Mesendoderm (in vitro differentiated cells): ENCODE measurements at regions not wholly inside any gene's neighbourhood (a gene's known extent, or its start where the extent isn't known, plus 50 kb on each side); places are given as distances from the start of the nearest gene placed in this dataset.

Source experiments
- DNase-seq: peaks from one replicate; pipeline ENCODE4 v3.0.0; 2013
- H2AK5ac ChIP-seq: 2 replicates; pipeline ENCODE4 v1.6.1; 2013; ENCODE audit warnings: low read length, inconsistent platforms
- H2BK120ac ChIP-seq: 2 replicates; pipeline ENCODE4 v1.6.1; 2013; ENCODE audit warnings: low read depth, mild to moderate bottlenecking, low read length, moderate library complexity, mixed read lengths
- H2BK15ac ChIP-seq: replicated peaks from 2 replicates; pipeline ENCODE4 v1.6.1; 2013; ENCODE audit warnings: low read depth, mild to moderate bottlenecking, moderate library complexity
- H2BK5ac ChIP-seq: 2 replicates; pipeline ENCODE4 v1.6.1; 2013; ENCODE audit warnings: low read length, inconsistent platforms
- H3K18ac ChIP-seq: 2 replicates; pipeline ENCODE4 v1.6.1; 2013; ENCODE audit warnings: mild to moderate bottlenecking, low read length, mixed read lengths
- H3K23ac ChIP-seq: one replicate; pipeline ENCODE4 v1.6.1; 2013; ENCODE audit warnings: low read length
- H3K27ac ChIP-seq: 2 replicates; pipeline ENCODE4 v1.5.1; 2013; ENCODE audit warnings: low read depth, mild to moderate bottlenecking, inconsistent platforms, low read length, moderate library complexity
- H3K27me3 ChIP-seq: 2 replicates; pipeline ENCODE4 v1.6.1; 2013; ENCODE audit warnings: low read length, control low read depth, mild to moderate bottlenecking, inconsistent platforms; ENCODE audit not compliant: insufficient read depth, poor library complexity
- H3K36me3 ChIP-seq: 2 replicates; pipeline ENCODE4 v1.6.1; 2013; ENCODE audit warnings: low read length, inconsistent platforms; ENCODE audit not compliant: control insufficient read depth, insufficient read depth
- H3K4ac ChIP-seq: one replicate; pipeline ENCODE4 v1.6.1; 2013; ENCODE audit warnings: low read depth, mild to moderate bottlenecking, low read length, moderate library complexity
- H3K4me1 ChIP-seq: 2 replicates; pipeline ENCODE4 v1.6.1; 2013; ENCODE audit warnings: low read depth, low read length, inconsistent platforms; ENCODE audit not compliant: control insufficient read depth
- H3K4me2 ChIP-seq: 2 replicates; pipeline ENCODE4 v1.6.1; 2013; ENCODE audit warnings: low read length
- H3K4me3 ChIP-seq: 2 replicates; pipeline ENCODE4 v1.5.1; 2013; ENCODE audit warnings: mild to moderate bottlenecking, low read length
- H3K56ac ChIP-seq: one replicate; pipeline ENCODE4 v1.6.1; 2013; ENCODE audit warnings: low read length
- H3K79me1 ChIP-seq: 2 replicates; pipeline ENCODE4 v1.6.1; 2013; ENCODE audit warnings: low read length, inconsistent platforms
- H3K79me2 ChIP-seq: 2 replicates; pipeline ENCODE4 v1.6.1; 2013; ENCODE audit warnings: mild to moderate bottlenecking, low read length; ENCODE audit not compliant: control insufficient read depth, insufficient read depth
- H3K9ac ChIP-seq: 2 replicates; pipeline ENCODE4 v1.6.1; 2013; ENCODE audit warnings: low read length, inconsistent platforms
- H4K5ac ChIP-seq: one replicate; pipeline ENCODE4 v1.6.1; 2013; ENCODE audit warnings: low read length
- H4K8ac ChIP-seq: one replicate; pipeline ENCODE4 v1.6.1; 2013; ENCODE audit warnings: low read depth, mild to moderate bottlenecking, control low read depth, low read length, moderate library complexity
- WGBS: extraction: QIAGEN DNeasy Blood & Tissue Kit; methylation state at CpG from one replicate; pipeline ENCODE4 v1.1.7; 2013; ENCODE audit warnings: low lambda C conversion rate, missing lambda C conversion rate; ENCODE audit not compliant: insufficient coverage; ENCODE audit errors: extremely low coverage; 5-methylcytosine and 5-hydroxymethylcytosine counted together

GRCh38 chr2:239765076-239765845 is 259.9 kb downstream of the NDUFA10 start:
- Histone ChIP-seq H3K4me3 (no peak overlapping the region), H2AK5ac (no peak overlapping the region), H3K23ac (no peak overlapping the region), H3K79me2 (no peaks in the 10 kb centered on the region), H3K4me2 (no peak overlapping the region), H3K27ac (no peak overlapping the region), H3K9ac (no peak overlapping the region), H2BK5ac (no peak overlapping the region), H4K5ac (no peak overlapping the region), H3K27me3 (no peaks in the 10 kb centered on the region), H3K4ac (no peak overlapping the region), H3K36me3 (no peaks in the 10 kb centered on the region), H2BK15ac (no peak overlapping the region), H3K79me1 (no peaks in the 10 kb centered on the region), H4K8ac (no peak overlapping the region), H3K56ac (no peak overlapping the region), H3K4me1 (no peaks in the 10 kb centered on the region), H3K18ac (no peak overlapping the region), H2BK120ac (no peak overlapping the region)
- no CpG with 5 or more reads among the region's 17 CpGs for WGBS
- DNase-seq, result no peak

- Histone ChIP-seq H2BK15ac (no peak overlapping the region), H3K27ac (no peak overlapping the region)
Measured at GRCh38 chr2:239763433-239764097, 261.6 kb downstream of the NDUFA10 start.

GRCh38 chr2:239762655-239763269 is 262.4 kb downstream of the NDUFA10 start:
- Histone ChIP-seq H3K4me3 (no peak overlapping the region), H2AK5ac (no peak overlapping the region), H4K8ac (no peak overlapping the region), H3K4me1 (no peaks in the 10 kb centered on the region), H3K79me1 (no peaks in the 10 kb centered on the region), H4K5ac (no peak overlapping the region), H3K27ac (no peak overlapping the region), H2BK120ac (no peak overlapping the region), H3K36me3 (no peaks in the 10 kb centered on the region), H2BK5ac (no peak overlapping the region), H3K18ac (no peak overlapping the region), H3K56ac (no peak overlapping the region), H3K9ac (no peak overlapping the region), H3K79me2 (no peaks in the 10 kb centered on the region), H3K4me2 (no peak overlapping the region), H2BK15ac (no peak overlapping the region), H3K4ac (no peak overlapping the region), H3K23ac (no peak overlapping the region), H3K27me3 (no peaks in the 10 kb centered on the region)
- no peak for DNase-seq
- no CpG with 5 or more reads among the region's 14 CpGs for WGBS

More at GRCh38 chr2:239763433-239764097, 261.6 kb downstream of the NDUFA10 start:
- H3K79me1 ChIP-seq, result no peaks in the 10 kb centered on the region
- no CpG with 5 or more reads among the region's 13 CpGs for WGBS
- H2BK120ac ChIP-seq, result no peak overlapping the region
- H3K4me2 ChIP-seq, result no peak overlapping the region
- no peak overlapping the region for H3K9ac ChIP-seq
- H3K18ac ChIP-seq, result no peak overlapping the region
- no peak overlapping the region for H3K56ac ChIP-seq
- H2BK5ac ChIP-seq, result no peak overlapping the region
- H3K36me3 ChIP-seq, result no peaks in the 10 kb centered on the region
- peak; percentile 28 for DNase-seq
- no peak overlapping the region for H3K4ac ChIP-seq
- H2AK5ac ChIP-seq, result no peak overlapping the region
- H3K27me3 ChIP-seq, result no peaks in the 10 kb centered on the region
- H4K5ac ChIP-seq, result no peak overlapping the region
- H3K4me3 ChIP-seq, result no peak overlapping the region
- H3K23ac ChIP-seq, result no peak overlapping the region
- H3K4me1 ChIP-seq, result no peaks in the 10 kb centered on the region
- H4K8ac ChIP-seq, result no peak overlapping the region
- no peaks in the 10 kb centered on the region for H3K79me2 ChIP-seq

- no peaks in the 10 kb centered on the region for H3K79me2 ChIP-seq
- H3K4ac ChIP-seq, result no peak overlapping the region
- no peak overlapping the region for H2BK120ac ChIP-seq
- H3K18ac ChIP-seq, result no peak overlapping the region
- H3K27ac ChIP-seq, result no peak overlapping the region
- H4K8ac ChIP-seq, result no peak overlapping the region
- H3K4me2 ChIP-seq, result no peak overlapping the region
- no peak overlapping the region for H2BK15ac ChIP-seq
- no peak overlapping the region for H3K56ac ChIP-seq
- no peak overlapping the region for H2BK5ac ChIP-seq
- WGBS, result no CpG with 5 or more reads among the region's 2 CpGs
- no peak overlapping the region for H4K5ac ChIP-seq
- no peaks in the 10 kb centered on the region for H3K36me3 ChIP-seq
- no peak overlapping the region for H3K9ac ChIP-seq
- no peaks in the 10 kb centered on the region for H3K27me3 ChIP-seq
- no peaks in the 10 kb centered on the region for H3K79me1 ChIP-seq
- no peak overlapping the region for H2AK5ac ChIP-seq
- no peak overlapping the region for H3K4me3 ChIP-seq
- no peaks in the 10 kb centered on the region for H3K4me1 ChIP-seq
- DNase-seq, result no peak
- H3K23ac ChIP-seq, result no peak overlapping the region
Measured at GRCh38 chr2:239762106-239762505, 263.0 kb downstream of the NDUFA10 start.

GRCh38 chr2:239760596-239760995 is 264.5 kb downstream of the NDUFA10 start:
- H3K79me1 ChIP-seq, result no peaks in the 10 kb centered on the region
- H3K4me2 ChIP-seq, result no peak overlapping the region
- H3K4ac ChIP-seq, result no peak overlapping the region
- no peak overlapping the region for H2BK15ac ChIP-seq
- H3K9ac ChIP-seq, result no peak overlapping the region
- no peak overlapping the region for H3K18ac ChIP-seq
- no peaks in the 10 kb centered on the region for H3K79me2 ChIP-seq
- no peaks in the 10 kb centered on the region for H3K27me3 ChIP-seq
- H2AK5ac ChIP-seq, result no peak overlapping the region
- H3K23ac ChIP-seq, result no peak overlapping the region
- no peak overlapping the region for H2BK120ac ChIP-seq
- no peaks in the 10 kb centered on the region for H3K36me3 ChIP-seq
- no peak for DNase-seq
- no CpG with 5 or more reads among the region's 6 CpGs for WGBS
- H2BK5ac ChIP-seq, result no peak overlapping the region
- no peak overlapping the region for H4K5ac ChIP-seq
- H4K8ac ChIP-seq, result no peak overlapping the region
- no peak overlapping the region for H3K4me3 ChIP-seq
- H3K27ac ChIP-seq, result no peak overlapping the region
- no peaks in the 10 kb centered on the region for H3K4me1 ChIP-seq
- no peak overlapping the region for H3K56ac ChIP-seq
